ENCODE measurements at regions not wholly inside any gene's neighbourhood (a gene's known extent, or its start where the extent isn't known, plus 50 kb on each side); places are given as distances from the start of the nearest gene placed in this dataset.

DNA sequence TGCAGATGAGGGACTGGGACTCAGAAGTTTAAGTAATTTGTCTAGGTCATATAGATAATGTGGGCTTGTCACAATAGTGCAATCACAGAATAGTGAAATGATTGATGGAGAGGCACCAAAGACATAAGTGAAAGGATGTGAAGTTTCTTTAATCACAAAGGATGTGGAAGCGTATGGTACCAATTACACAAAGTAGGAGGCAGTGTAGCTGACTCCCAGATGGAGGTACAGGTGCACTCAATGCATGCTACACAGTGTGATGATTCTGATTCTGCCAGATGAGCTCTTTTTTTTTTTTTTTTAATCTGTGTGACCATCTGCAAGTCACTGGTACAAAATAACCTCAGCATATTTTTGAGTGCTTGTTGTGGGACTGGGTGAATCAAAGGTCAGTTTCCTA lies 411.3 kb downstream of the SPRY1 start:
- H3K27me3 Mint-ChIP-seq (ENCODE audit: unreplicated experiment), result no peaks in the 10 kb centered on the region
- no peaks in the 10 kb centered on the region for H3K9me3 Mint-ChIP-seq (ENCODE audit: unreplicated experiment)
- no peaks in the 10 kb centered on the region for H3K4me1 Mint-ChIP-seq (ENCODE audit: low read depth, unreplicated experiment)
- TF ChIP-seq, protein P1, sequence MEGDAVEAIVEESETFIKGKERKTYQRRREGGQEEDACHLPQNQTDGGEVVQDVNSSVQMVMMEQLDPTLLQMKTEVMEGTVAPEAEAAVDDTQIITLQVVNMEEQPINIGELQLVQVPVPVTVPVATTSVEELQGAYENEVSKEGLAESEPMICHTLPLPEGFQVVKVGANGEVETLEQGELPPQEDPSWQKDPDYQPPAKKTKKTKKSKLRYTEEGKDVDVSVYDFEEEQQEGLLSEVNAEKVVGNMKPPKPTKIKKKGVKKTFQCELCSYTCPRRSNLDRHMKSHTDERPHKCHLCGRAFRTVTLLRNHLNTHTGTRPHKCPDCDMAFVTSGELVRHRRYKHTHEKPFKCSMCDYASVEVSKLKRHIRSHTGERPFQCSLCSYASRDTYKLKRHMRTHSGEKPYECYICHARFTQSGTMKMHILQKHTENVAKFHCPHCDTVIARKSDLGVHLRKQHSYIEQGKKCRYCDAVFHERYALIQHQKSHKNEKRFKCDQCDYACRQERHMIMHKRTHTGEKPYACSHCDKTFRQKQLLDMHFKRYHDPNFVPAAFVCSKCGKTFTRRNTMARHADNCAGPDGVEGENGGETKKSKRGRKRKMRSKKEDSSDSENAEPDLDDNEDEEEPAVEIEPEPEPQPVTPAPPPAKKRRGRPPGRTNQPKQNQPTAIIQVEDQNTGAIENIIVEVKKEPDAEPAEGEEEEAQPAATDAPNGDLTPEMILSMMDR (IDR thresholded peaks at IDR 0.05; ENCODE audit: partially characterized antibody, unreplicated experiment), result no peak
- no peak overlapping the region for H3K27ac Mint-ChIP-seq (ENCODE audit: unreplicated experiment)
- H3K36me3 Mint-ChIP-seq (ENCODE audit: unreplicated experiment), result no peaks in the 10 kb centered on the region
- no peak overlapping the region for H3K4me3 Mint-ChIP-seq (ENCODE audit: unreplicated experiment)
- DNase-seq, result no peak

DNA sequence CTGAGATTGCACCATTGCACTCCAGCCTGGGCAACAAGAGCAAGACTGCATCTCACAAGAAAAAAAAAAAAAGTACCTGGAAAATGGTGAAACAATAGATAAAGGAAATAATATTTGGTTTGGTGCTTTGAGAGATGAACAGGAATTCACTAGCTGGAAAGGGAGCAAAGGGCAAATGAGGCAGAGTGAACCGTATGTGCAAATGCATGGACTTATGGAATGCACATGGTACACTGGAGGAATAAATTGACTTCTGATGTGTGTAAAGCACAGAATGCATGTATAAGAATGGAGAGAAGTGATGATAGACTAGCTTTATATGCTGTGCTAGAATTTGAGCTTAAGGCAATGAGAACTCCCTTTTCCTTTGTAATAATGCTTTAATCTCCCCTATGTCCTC lies 413.3 kb downstream of the SPRY1 start:
- Mint-ChIP-seq H3K27ac (ENCODE audit: unreplicated experiment) (no peak overlapping the region), H3K4me3 (ENCODE audit: unreplicated experiment) (no peak overlapping the region), H3K4me1 (ENCODE audit: low read depth, unreplicated experiment) (no peaks in the 10 kb centered on the region), H3K27me3 (ENCODE audit: unreplicated experiment) (no peaks in the 10 kb centered on the region), H3K36me3 (ENCODE audit: unreplicated experiment) (no peaks in the 10 kb centered on the region), H3K9me3 (ENCODE audit: unreplicated experiment) (no peaks in the 10 kb centered on the region)
- TF ChIP-seq, protein P1 (IDR thresholded peaks at IDR 0.05; ENCODE audit: partially characterized antibody, unreplicated experiment), result no peak
- no peak for DNase-seq

- Mint-ChIP-seq H3K27me3 (ENCODE audit: unreplicated experiment) (no peaks in the 10 kb centered on the region), H3K27ac (ENCODE audit: unreplicated experiment) (no peak overlapping the region), H3K4me1 (ENCODE audit: low read depth, unreplicated experiment) (no peaks in the 10 kb centered on the region), H3K36me3 (ENCODE audit: unreplicated experiment) (no peaks in the 10 kb centered on the region), H3K4me3 (ENCODE audit: unreplicated experiment) (no peak overlapping the region), H3K9me3 (ENCODE audit: unreplicated experiment) (no peaks in the 10 kb centered on the region)
- no peak for DNase-seq
- TF ChIP-seq, protein P1 (IDR thresholded peaks at IDR 0.05; ENCODE audit: partially characterized antibody, unreplicated experiment), result no peak
Measured at GRCh38 chr4:123812066-123812390, 415.4 kb downstream of the SPRY1 start.

- TF ChIP-seq, protein P1 (IDR thresholded peaks at IDR 0.05; ENCODE audit: partially characterized antibody, unreplicated experiment), result no peak
- DNase-seq, result no peak
- no peaks in the 10 kb centered on the region for H3K36me3 Mint-ChIP-seq (ENCODE audit: unreplicated experiment)
- no peaks in the 10 kb centered on the region for H3K4me1 Mint-ChIP-seq (ENCODE audit: low read depth, unreplicated experiment)
- no peak overlapping the region for H3K27ac Mint-ChIP-seq (ENCODE audit: unreplicated experiment)
- no peaks in the 10 kb centered on the region for H3K27me3 Mint-ChIP-seq (ENCODE audit: unreplicated experiment)
- no peak overlapping the region for H3K4me3 Mint-ChIP-seq (ENCODE audit: unreplicated experiment)
- H3K9me3 Mint-ChIP-seq (ENCODE audit: unreplicated experiment), result no peaks in the 10 kb centered on the region
Measured at GRCh38 chr4:123813901-123814300, 417.3 kb downstream of the SPRY1 start.

DNA sequence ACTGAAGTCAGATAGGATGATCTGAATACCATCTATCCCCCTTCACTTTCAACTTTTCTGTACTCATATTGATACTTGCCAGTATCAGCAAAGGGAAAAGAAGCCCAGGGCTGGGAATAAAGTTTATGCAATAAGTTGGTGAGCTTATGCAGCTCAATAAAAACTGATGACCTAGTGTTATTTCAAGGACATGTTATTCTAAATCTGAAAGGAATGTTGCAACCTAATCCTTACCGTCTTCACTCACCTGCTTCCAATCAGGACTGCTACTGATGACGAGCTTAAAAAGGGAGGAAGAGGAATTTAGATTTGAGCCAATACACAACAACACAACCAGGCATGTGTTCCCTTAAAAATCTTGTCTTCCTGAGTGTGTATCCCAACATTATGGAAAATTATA lies 419.9 kb downstream of the SPRY1 start:
- no peaks in the 10 kb centered on the region for H3K36me3 Mint-ChIP-seq (ENCODE audit: unreplicated experiment)
- H3K4me1 Mint-ChIP-seq (ENCODE audit: low read depth, unreplicated experiment), result no peaks in the 10 kb centered on the region
- H3K27me3 Mint-ChIP-seq (ENCODE audit: unreplicated experiment), result no peaks in the 10 kb centered on the region
- TF ChIP-seq, protein P1 (IDR thresholded peaks at IDR 0.05; ENCODE audit: partially characterized antibody, unreplicated experiment), result no peak
- no peak overlapping the region for H3K27ac Mint-ChIP-seq (ENCODE audit: unreplicated experiment)
- no peaks in the 10 kb centered on the region for H3K9me3 Mint-ChIP-seq (ENCODE audit: unreplicated experiment)
- DNase-seq, result no peak
- no peak overlapping the region for H3K4me3 Mint-ChIP-seq (ENCODE audit: unreplicated experiment)

Data from glutamatergic neuron (in vitro differentiated cells).